ENCODE measurements at regions not wholly inside any gene's neighbourhood (a gene's known extent, or its start where the extent isn't known, plus 50 kb on each side); places are given as distances from the start of the nearest gene placed in this dataset.

DNA sequence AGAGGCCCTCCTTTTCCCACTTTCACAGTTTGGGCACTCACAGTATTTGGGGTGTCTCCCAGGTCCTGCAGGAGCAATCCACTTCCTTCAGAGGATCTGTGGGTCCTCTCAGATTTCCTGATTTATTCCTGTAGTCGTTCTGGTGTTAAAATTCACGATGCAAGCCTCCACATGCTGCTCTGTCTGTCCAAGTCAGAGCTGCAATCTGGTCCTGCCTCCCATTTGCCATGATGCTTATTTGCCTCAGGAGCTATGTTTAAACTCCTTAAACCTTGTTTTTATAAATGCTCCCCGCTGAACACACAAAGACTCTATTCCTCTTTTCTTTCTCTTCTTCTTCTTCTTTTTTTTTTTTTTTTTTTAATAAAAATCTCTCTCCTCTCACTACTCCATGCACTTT, 558.7 kb upstream of the NECTIN3 start:
- intact Hi-C loops (cut with micrococcal nuclease) = no loop called here
- Histone ChIP-seq H3K79me2 (ENCODE audit: control insufficient read depth, insufficient read depth, low read length) (peaks cover 97% of the 10 kb centered on the region), H3K9ac (ENCODE audit: insufficient read depth in 1 of 2, low read depth in 2 of 2, low read length in 2 of 2) (no peak overlapping the region), H3K27ac (ENCODE audit: extremely low read depth, low read depth, low read length) (no peak overlapping the region), H3K36me3 (ENCODE audit: control insufficient read depth, insufficient read depth, low read length) (peaks cover 5% of the 10 kb centered on the region; the same call in 1 of the 3 replicates), H4K20me1 (replicated peaks; ENCODE audit: control insufficient read depth, insufficient read depth, low read length) (no peaks in the 10 kb centered on the region), H2AFZ (ENCODE audit: low read depth, low read length) (no peak overlapping the region), H3K4me1 (replicated peaks in 1 of 2; ENCODE audit: control insufficient read depth in 2 of 2, insufficient read depth in 2 of 2, low read length in 2 of 2) (peaks cover 2 to 4% of the 10 kb centered on the region in 2 experiments; a peak in 4 of 5 replicates), H3K4me2 (ENCODE audit: insufficient read depth, low read length) (no peak overlapping the region), H3K9me3 (replicated peaks; ENCODE audit: control insufficient read depth, insufficient read depth, low read depth, low read length) (0 out of 2 replicates have a peak, but pooled peaks cover under 1% of the 10 kb centered on the region), H3K9me1 (ENCODE audit: control insufficient read depth, insufficient read depth, low read length) (no peaks in the 10 kb centered on the region), H3K27me3 (ENCODE audit: control insufficient read depth in 2 of 2, insufficient read depth in 2 of 2, low read length in 2 of 2) (no peaks in the 10 kb centered on the region), H3K4me3 (no peak overlapping the region)
- FAIRE-seq (no peak), ATAC-seq (no peak; the same call in 2 of the 3 replicates), DNase-seq (ENCODE audit: extremely low read depth in 1 of 4, low spot score in 3 of 4) (no peak)
- TF ChIP-seq, protein P1, sequence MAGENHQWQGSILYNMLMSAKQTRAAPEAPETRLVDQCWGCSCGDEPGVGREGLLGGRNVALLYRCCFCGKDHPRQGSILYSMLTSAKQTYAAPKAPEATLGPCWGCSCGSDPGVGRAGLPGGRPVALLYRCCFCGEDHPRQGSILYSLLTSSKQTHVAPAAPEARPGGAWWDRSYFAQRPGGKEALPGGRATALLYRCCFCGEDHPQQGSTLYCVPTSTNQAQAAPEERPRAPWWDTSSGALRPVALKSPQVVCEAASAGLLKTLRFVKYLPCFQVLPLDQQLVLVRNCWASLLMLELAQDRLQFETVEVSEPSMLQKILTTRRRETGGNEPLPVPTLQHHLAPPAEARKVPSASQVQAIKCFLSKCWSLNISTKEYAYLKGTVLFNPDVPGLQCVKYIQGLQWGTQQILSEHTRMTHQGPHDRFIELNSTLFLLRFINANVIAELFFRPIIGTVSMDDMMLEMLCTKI (IDR thresholded peaks at IDR 0.05; ENCODE audit: partially characterized antibody) = no peak
- TF ChIP-seq ZNF239 (CRISPR knock-in tag; IDR thresholded peaks at IDR 0.05) (no peak), POLR2H (tag; IDR thresholded peaks at IDR 0.05; ENCODE audit: low read depth) (no peak), MTA2 (IDR thresholded peaks at IDR 0.05; ENCODE audit: low read depth) (no peak), FOXJ3 (CRISPR knock-in tag; IDR thresholded peaks at IDR 0.05) (no peak), YBX1 (IDR thresholded peaks at IDR 0.05) (no peak), ZNF217 (CRISPR knock-in tag; IDR thresholded peaks at IDR 0.05) (no peak), ZNF77 (CRISPR knock-in tag; IDR thresholded peaks at IDR 0.05) (no peak), FOSL1 (tag; conservative IDR thresholded peaks at IDR 0.05) (no peak), POLR2AphosphoS5 (IDR thresholded peaks at IDR 0.05; ENCODE audit: control insufficient read depth, insufficient read depth, low read depth, low read length) (no peak), TCF7L2 (IDR thresholded peaks at IDR 0.05; ENCODE audit: low read depth, low read length) (no peak), ZNF24 (IDR thresholded peaks at IDR 0.05) (no peak), FOXP1 (CRISPR knock-in tag; IDR thresholded peaks at IDR 0.05) (no peak)
- TF ChIP-seq, protein P2, sequence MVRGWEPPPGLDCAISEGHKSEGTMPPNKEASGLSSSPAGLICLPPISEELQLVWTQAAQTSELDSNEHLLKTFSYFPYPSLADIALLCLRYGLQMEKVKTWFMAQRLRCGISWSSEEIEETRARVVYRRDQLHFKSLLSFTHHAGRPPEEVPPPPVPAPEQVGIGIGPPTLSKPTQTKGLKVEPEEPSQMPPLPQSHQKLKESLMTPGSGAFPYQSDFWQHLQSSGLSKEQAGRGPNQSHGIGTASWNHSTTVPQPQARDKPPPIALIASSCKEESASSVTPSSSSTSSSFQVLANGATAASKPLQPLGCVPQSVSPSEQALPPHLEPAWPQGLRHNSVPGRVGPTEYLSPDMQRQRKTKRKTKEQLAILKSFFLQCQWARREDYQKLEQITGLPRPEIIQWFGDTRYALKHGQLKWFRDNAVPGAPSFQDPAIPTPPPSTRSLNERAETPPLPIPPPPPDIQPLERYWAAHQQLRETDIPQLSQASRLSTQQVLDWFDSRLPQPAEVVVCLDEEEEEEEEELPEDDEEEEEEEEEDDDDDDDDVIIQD (CRISPR knock-in tag; IDR thresholded peaks at IDR 0.05) = no peak
- TF ChIP-seq, protein P3, sequence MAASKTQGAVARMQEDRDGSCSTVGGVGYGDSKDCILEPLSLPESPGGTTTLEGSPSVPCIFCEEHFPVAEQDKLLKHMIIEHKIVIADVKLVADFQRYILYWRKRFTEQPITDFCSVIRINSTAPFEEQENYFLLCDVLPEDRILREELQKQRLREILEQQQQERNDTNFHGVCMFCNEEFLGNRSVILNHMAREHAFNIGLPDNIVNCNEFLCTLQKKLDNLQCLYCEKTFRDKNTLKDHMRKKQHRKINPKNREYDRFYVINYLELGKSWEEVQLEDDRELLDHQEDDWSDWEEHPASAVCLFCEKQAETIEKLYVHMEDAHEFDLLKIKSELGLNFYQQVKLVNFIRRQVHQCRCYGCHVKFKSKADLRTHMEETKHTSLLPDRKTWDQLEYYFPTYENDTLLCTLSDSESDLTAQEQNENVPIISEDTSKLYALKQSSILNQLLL (CRISPR knock-in tag; IDR thresholded peaks at IDR 0.05; ENCODE audit: borderline replicate concordance) = no peak
- TF ChIP-seq, protein P4, sequence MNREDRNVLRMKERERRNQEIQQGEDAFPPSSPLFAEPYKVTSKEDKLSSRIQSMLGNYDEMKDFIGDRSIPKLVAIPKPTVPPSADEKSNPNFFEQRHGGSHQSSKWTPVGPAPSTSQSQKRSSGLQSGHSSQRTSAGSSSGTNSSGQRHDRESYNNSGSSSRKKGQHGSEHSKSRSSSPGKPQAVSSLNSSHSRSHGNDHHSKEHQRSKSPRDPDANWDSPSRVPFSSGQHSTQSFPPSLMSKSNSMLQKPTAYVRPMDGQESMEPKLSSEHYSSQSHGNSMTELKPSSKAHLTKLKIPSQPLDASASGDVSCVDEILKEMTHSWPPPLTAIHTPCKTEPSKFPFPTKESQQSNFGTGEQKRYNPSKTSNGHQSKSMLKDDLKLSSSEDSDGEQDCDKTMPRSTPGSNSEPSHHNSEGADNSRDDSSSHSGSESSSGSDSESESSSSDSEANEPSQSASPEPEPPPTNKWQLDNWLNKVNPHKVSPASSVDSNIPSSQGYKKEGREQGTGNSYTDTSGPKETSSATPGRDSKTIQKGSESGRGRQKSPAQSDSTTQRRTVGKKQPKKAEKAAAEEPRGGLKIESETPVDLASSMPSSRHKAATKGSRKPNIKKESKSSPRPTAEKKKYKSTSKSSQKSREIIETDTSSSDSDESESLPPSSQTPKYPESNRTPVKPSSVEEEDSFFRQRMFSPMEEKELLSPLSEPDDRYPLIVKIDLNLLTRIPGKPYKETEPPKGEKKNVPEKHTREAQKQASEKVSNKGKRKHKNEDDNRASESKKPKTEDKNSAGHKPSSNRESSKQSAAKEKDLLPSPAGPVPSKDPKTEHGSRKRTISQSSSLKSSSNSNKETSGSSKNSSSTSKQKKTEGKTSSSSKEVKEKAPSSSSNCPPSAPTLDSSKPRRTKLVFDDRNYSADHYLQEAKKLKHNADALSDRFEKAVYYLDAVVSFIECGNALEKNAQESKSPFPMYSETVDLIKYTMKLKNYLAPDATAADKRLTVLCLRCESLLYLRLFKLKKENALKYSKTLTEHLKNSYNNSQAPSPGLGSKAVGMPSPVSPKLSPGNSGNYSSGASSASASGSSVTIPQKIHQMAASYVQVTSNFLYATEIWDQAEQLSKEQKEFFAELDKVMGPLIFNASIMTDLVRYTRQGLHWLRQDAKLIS (CRISPR knock-in tag; IDR thresholded peaks at IDR 0.05) = no peak
- 40% methylated on average over 3 of the region's 3 CpGs for WGBS (ENCODE audit: insufficient coverage, low coverage, missing lambda C conversion rate)
- BruUV-seq (replicated peaks) = no TSS peak
- ChIA-PET CTCF (ENCODE audit: low intra/inter-chr PET ratio) (no interaction called here), POLR2A (no interaction called here)
- in situ Hi-C loops (cut with MboI) = no loop called here

Measured in K562 (cell line).